ENCODE measurements at regions not wholly inside any gene's neighbourhood (a gene's known extent, or its start where the extent isn't known, plus 50 kb on each side); places are given as distances from the start of the nearest gene placed in this dataset.

- no peak overlapping the region for H3K27ac ChIP-seq
- no peak for TF ChIP-seq CTCF (IDR thresholded peaks at IDR 0.05)
Observed at GRCh38 chr3:174776636-174777035, 82.5 kb upstream of the NAALADL2 start.

GRCh38 chr3:174777813-174778212, 81.3 kb upstream of the NAALADL2 start:
- TF ChIP-seq CTCF (IDR thresholded peaks at IDR 0.05): no peak
- no peak overlapping the region for H3K27ac ChIP-seq

More at GRCh38 chr3:174776636-174777035, 82.5 kb upstream of the NAALADL2 start:
- Histone ChIP-seq H3K4me1 (ENCODE audit: control insufficient read depth in 1 of 2, insufficient read depth in 1 of 2, low read depth in 1 of 2, low read length in 1 of 2) (no peaks in the 10 kb centered on the region), H3K27me3 (no peaks in the 10 kb centered on the region), H3K4me3 (ENCODE audit: low read depth in 1 of 2, low read length in 1 of 2) (no peak overlapping the region), H3K36me3 (no peaks in the 10 kb centered on the region), H3K9me3 (no peaks in the 10 kb centered on the region)

GRCh38 chr3:174783502-174783901, 75.6 kb upstream of the NAALADL2 start:
- no peaks in the 10 kb centered on the region for H3K4me1 ChIP-seq (ENCODE audit: control insufficient read depth in 1 of 2, insufficient read depth in 1 of 2, low read depth in 1 of 2, low read length in 1 of 2)
- H3K27me3 ChIP-seq: no peaks in the 10 kb centered on the region
- H3K4me3 ChIP-seq (ENCODE audit: low read depth in 1 of 2, low read length in 1 of 2): no peak overlapping the region
- no peaks in the 10 kb centered on the region for H3K36me3 ChIP-seq
- TF ChIP-seq CTCF (IDR thresholded peaks at IDR 0.05): no peak
- no peaks in the 10 kb centered on the region for H3K9me3 ChIP-seq
- H3K27ac ChIP-seq: no peak overlapping the region

More at GRCh38 chr3:174777813-174778212, 81.3 kb upstream of the NAALADL2 start:
- no peaks in the 10 kb centered on the region for H3K4me1 ChIP-seq (ENCODE audit: control insufficient read depth in 1 of 2, insufficient read depth in 1 of 2, low read depth in 1 of 2, low read length in 1 of 2)
- H3K9me3 ChIP-seq: no peaks in the 10 kb centered on the region
- no peaks in the 10 kb centered on the region for H3K36me3 ChIP-seq
- no peaks in the 10 kb centered on the region for H3K27me3 ChIP-seq
- no peak overlapping the region for H3K4me3 ChIP-seq (ENCODE audit: low read depth in 1 of 2, low read length in 1 of 2)

GRCh38 chr3:174784206-174784934, 74.8 kb upstream of the NAALADL2 start:
- no peak overlapping the region for H3K4me3 ChIP-seq (ENCODE audit: low read depth in 1 of 2, low read length in 1 of 2)
- no peak overlapping the region for H3K27ac ChIP-seq
- TF ChIP-seq CTCF (IDR thresholded peaks at IDR 0.05): no peak
- no peaks in the 10 kb centered on the region for H3K36me3 ChIP-seq
- H3K9me3 ChIP-seq: no peaks in the 10 kb centered on the region
- no peaks in the 10 kb centered on the region for H3K4me1 ChIP-seq (ENCODE audit: control insufficient read depth in 1 of 2, insufficient read depth in 1 of 2, low read depth in 1 of 2, low read length in 1 of 2)
- H3K27me3 ChIP-seq: no peaks in the 10 kb centered on the region

DNA sequence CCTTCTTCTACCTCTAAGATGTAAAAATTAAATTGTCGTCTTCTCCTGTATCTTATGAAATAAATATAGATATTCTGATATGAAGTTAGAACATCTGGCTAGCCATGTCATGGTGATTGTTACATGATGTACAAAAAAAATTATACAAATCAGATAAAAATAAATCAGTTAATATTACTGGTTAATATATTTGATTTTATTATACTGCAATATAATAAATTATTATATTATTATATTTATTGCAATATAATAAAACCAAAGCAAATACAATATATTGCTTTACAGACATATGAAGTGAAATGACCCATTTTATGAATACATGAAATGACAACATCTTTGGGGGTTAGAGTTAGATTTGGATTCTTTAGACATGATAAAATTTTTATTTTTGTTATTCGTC, 72.3 kb upstream of the NAALADL2 start:
- Histone ChIP-seq H3K9me3 (no peaks in the 10 kb centered on the region), H3K4me3 (ENCODE audit: low read depth in 1 of 2, low read length in 1 of 2) (no peak overlapping the region), H3K27me3 (no peaks in the 10 kb centered on the region), H3K4me1 (ENCODE audit: control insufficient read depth in 1 of 2, insufficient read depth in 1 of 2, low read depth in 1 of 2, low read length in 1 of 2) (peaks cover 14 to 16% of the 10 kb centered on the region in 2 experiments), H3K27ac (no peak overlapping the region), H3K36me3 (no peaks in the 10 kb centered on the region)
- TF ChIP-seq CTCF (IDR thresholded peaks at IDR 0.05): no peak

All from neutrophil (primary cell).